Frontal cortex (tissue), 3 donors: ENCODE measurements at regions not wholly inside any gene's neighbourhood (a gene's known extent, or its start where the extent isn't known, plus 50 kb on each side); places are given as distances from the start of the nearest gene placed in this dataset.

Experiments used
- DNase-seq, 2 donors: peaks; one replicate each; pipeline ENCODE4 v3.0.0; 2012; ENCODE audit warnings: low spot score in 2 of 2
- FAIRE-seq: peaks from 2 replicates; lab custom pipeline; 2012; peaks lifted over from hg19 to GRCh38; lab: Jason Lieb, UNC
- donor health status: control.
- donor health status: control.
- donor health status: control.

- no peak for DNase-seq
- no peak for FAIRE-seq
Measured at GRCh38 chr5:23268136-23268535, 239.3 kb upstream of the PRDM9 start.

- no peak for FAIRE-seq
- no peak for DNase-seq
Measured at GRCh38 chr5:23260621-23261020, 246.8 kb upstream of the PRDM9 start.

GRCh38 chr5:23257656-23258055, 249.8 kb upstream of the PRDM9 start:
- no peak for FAIRE-seq

GRCh38 chr5:23253621-23254198, 253.7 kb upstream of the PRDM9 start:
- DNase-seq (no peak), FAIRE-seq (no peak)

More at GRCh38 chr5:23257656-23258055, 249.8 kb upstream of the PRDM9 start:
- DNase-seq = no peak

GRCh38 chr5:23242891-23243290, 264.5 kb upstream of the PRDM9 start:
- FAIRE-seq = no peak

GRCh38 chr5:23235246-23235645, 272.2 kb upstream of the PRDM9 start:
- FAIRE-seq = no peak
- no peak for DNase-seq

More at GRCh38 chr5:23242891-23243290, 264.5 kb upstream of the PRDM9 start:
- no peak for DNase-seq

GRCh38 chr5:23234197-23234596, 273.2 kb upstream of the PRDM9 start:
- FAIRE-seq (no peak), DNase-seq (no peak)

GRCh38 chr5:23223846-23224245, 283.6 kb upstream of the PRDM9 start:
- FAIRE-seq (no peak), DNase-seq (no peak)

GRCh38 chr5:23221831-23222230, 285.6 kb upstream of the PRDM9 start:
- DNase-seq (no peak), FAIRE-seq (no peak)

GRCh38 chr5:23217159-23217558, 290.2 kb upstream of the PRDM9 start:
- DNase-seq = no peak
- no peak for FAIRE-seq

- no peak for DNase-seq
- FAIRE-seq = no peak
Measured at GRCh38 chr5:23216345-23216744, 291.1 kb upstream of the PRDM9 start.

- FAIRE-seq (no peak), DNase-seq (peak in 1 of 2 donors; percentile 20)
Measured at GRCh38 chr5:23208959-23209431, 298.4 kb upstream of the PRDM9 start.

GRCh38 chr5:23204111-23204510, 303.3 kb upstream of the PRDM9 start:
- no peak for FAIRE-seq

GRCh38 chr5:23169660-23170416, 316.7 kb upstream of the CDH12 start:
- FAIRE-seq (no peak), DNase-seq (no peak)

More at GRCh38 chr5:23204111-23204510, 303.3 kb upstream of the PRDM9 start:
- DNase-seq = no peak

- no peak for DNase-seq
- FAIRE-seq = no peak
Measured at GRCh38 chr5:23164971-23165370, 311.8 kb upstream of the CDH12 start.

- FAIRE-seq = no peak
- no peak for DNase-seq
Measured at GRCh38 chr5:23158179-23158578, 305.0 kb upstream of the CDH12 start.

- FAIRE-seq = no peak
- no peak for DNase-seq
Measured at GRCh38 chr5:23157716-23158115, 304.6 kb upstream of the CDH12 start.

- FAIRE-seq (no peak), DNase-seq (no peak)
Measured at GRCh38 chr5:23157169-23157568, 304.0 kb upstream of the CDH12 start.

GRCh38 chr5:23147625-23148024, 294.5 kb upstream of the CDH12 start:
- DNase-seq (no peak), FAIRE-seq (no peak)

GRCh38 chr5:23146183-23146582, 293.0 kb upstream of the CDH12 start:
- no peak for FAIRE-seq
- no peak for DNase-seq

GRCh38 chr5:23139338-23140171, 286.4 kb upstream of the CDH12 start:
- FAIRE-seq (no peak), DNase-seq (no peak)
